GM12891 (cell line): ENCODE measurements at regions not wholly inside any gene's neighbourhood (a gene's known extent, or its start where the extent isn't known, plus 50 kb on each side); places are given as distances from the start of the nearest gene placed in this dataset.

Experiments used
- DNase-seq: peaks from one replicate; pipeline ENCODE4 v3.0.0; 2011; ENCODE audit warnings: low spot score; ENCODE audit not compliant: insufficient read length
- FAIRE-seq: peaks from 2 replicates; lab custom pipeline; 2011; peaks lifted over from hg19 to GRCh38; lab: Jason Lieb, UNC
- PAX5 ChIP-seq: IDR thresholded peaks from 2 replicates; pipeline ENCODE4 v1.6.1; 2011; ENCODE audit warnings: low read length, moderate library complexity, mild to moderate bottlenecking; ENCODE audit not compliant: insufficient read depth, severe bottlenecking
- POLR2A ChIP-seq: IDR thresholded peaks from 2 replicates; pipeline ENCODE4 v1.6.1; 2011; ENCODE audit warnings: low read depth, low read length, control low read depth
- POLR2AphosphoS5 ChIP-seq: IDR thresholded peaks from 2 replicates; pipeline ENCODE4 v1.6.1; 2011; ENCODE audit warnings: low read depth, low read length, control low read depth
- POU2F2 ChIP-seq: IDR thresholded peaks from 2 replicates; pipeline ENCODE4 v1.6.1; 2011; ENCODE audit warnings: low read depth, mild to moderate bottlenecking, control low read depth, low read length, moderate library complexity
- SPI1 ChIP-seq: IDR thresholded peaks from 2 replicates; pipeline ENCODE4 v1.6.1; 2011; ENCODE audit warnings: low read depth, low read length, control low read depth
- TAF1 ChIP-seq: IDR thresholded peaks from 2 replicates; pipeline ENCODE4 v1.6.1; 2011; ENCODE audit warnings: low read depth, low read length, control low read depth

GRCh38 chr7:68288144-68288593 is 1291.5 kb downstream of the TYW1 start:
- TF ChIP-seq TAF1 (no peak), PAX5 (no peak), POLR2A (no peak), SPI1 (no peak), POLR2AphosphoS5 (no peak), POU2F2 (no peak)
- DNase-seq: no peak
- no peak for FAIRE-seq

GRCh38 chr7:68291710-68292109 is 1295.1 kb downstream of the TYW1 start:
- FAIRE-seq (no peak), DNase-seq (no peak)
- TF ChIP-seq POU2F2 (no peak), POLR2A (no peak), TAF1 (no peak), POLR2AphosphoS5 (no peak), PAX5 (no peak), SPI1 (no peak)

GRCh38 chr7:68295386-68295785 is 1298.8 kb downstream of the TYW1 start:
- TF ChIP-seq POU2F2 (no peak), POLR2A (no peak), TAF1 (no peak), SPI1 (no peak), POLR2AphosphoS5 (no peak), PAX5 (no peak)
- FAIRE-seq (no peak), DNase-seq (no peak)

GRCh38 chr7:68304536-68304935 is 1293.7 kb upstream of the AUTS2 start:
- DNase-seq (no peak), FAIRE-seq (no peak)
- TF ChIP-seq SPI1 (no peak), POLR2A (no peak), PAX5 (no peak), TAF1 (no peak), POU2F2 (no peak), POLR2AphosphoS5 (no peak)

- FAIRE-seq (no peak), DNase-seq (no peak)
- TF ChIP-seq POLR2A (no peak), PAX5 (no peak), TAF1 (no peak), POU2F2 (no peak), SPI1 (no peak), POLR2AphosphoS5 (no peak)
Observed at GRCh38 chr7:68306692-68307107, 1291.6 kb upstream of the AUTS2 start.

- FAIRE-seq: no peak
- no peak for DNase-seq
- TF ChIP-seq POLR2AphosphoS5 (no peak), PAX5 (no peak), POLR2A (no peak), SPI1 (no peak), POU2F2 (no peak), TAF1 (no peak)
Observed at GRCh38 chr7:68309271-68309670, 1289.0 kb upstream of the AUTS2 start.

- no peak for DNase-seq
- no peak for TF ChIP-seq POU2F2
- no peak for TF ChIP-seq POLR2A
- TF ChIP-seq POLR2AphosphoS5: no peak
- no peak for TF ChIP-seq PAX5
- no peak for TF ChIP-seq SPI1
- no peak for TF ChIP-seq TAF1
- FAIRE-seq: no peak
Observed at GRCh38 chr7:68309806-68310205, 1288.5 kb upstream of the AUTS2 start.

- FAIRE-seq: no peak
- no peak for TF ChIP-seq POLR2A
- no peak for TF ChIP-seq POLR2AphosphoS5
- TF ChIP-seq POU2F2: no peak
- no peak for TF ChIP-seq SPI1
- TF ChIP-seq PAX5: no peak
- no peak for TF ChIP-seq TAF1
- no peak for DNase-seq
Observed at GRCh38 chr7:68311958-68312357, 1286.3 kb upstream of the AUTS2 start.

GRCh38 chr7:68313806-68314205 is 1284.5 kb upstream of the AUTS2 start:
- no peak for FAIRE-seq
- no peak for DNase-seq
- TF ChIP-seq POU2F2 (no peak), PAX5 (no peak), TAF1 (no peak), POLR2A (no peak), POLR2AphosphoS5 (no peak)

- TF ChIP-seq POU2F2: no peak
- TF ChIP-seq SPI1: no peak
- TF ChIP-seq PAX5: no peak
- TF ChIP-seq POLR2AphosphoS5: no peak
- no peak for TF ChIP-seq TAF1
- TF ChIP-seq POLR2A: no peak
- no peak for DNase-seq
- no peak for FAIRE-seq
Observed at GRCh38 chr7:68314208-68314607, 1284.1 kb upstream of the AUTS2 start.

- no peak for FAIRE-seq
- no peak for DNase-seq
- no peak for TF ChIP-seq TAF1
- no peak for TF ChIP-seq SPI1
- no peak for TF ChIP-seq POU2F2
- no peak for TF ChIP-seq POLR2AphosphoS5
- no peak for TF ChIP-seq PAX5
- no peak for TF ChIP-seq POLR2A
Observed at GRCh38 chr7:68317476-68317875, 1280.8 kb upstream of the AUTS2 start.
